ENCODE measurements at regions not wholly inside any gene's neighbourhood (a gene's known extent, or its start where the extent isn't known, plus 50 kb on each side); places are given as distances from the start of the nearest gene placed in this dataset.

GRCh38 chr2:172231508-172231907 is 128.8 kb upstream of the DLX2 start:
- no peak for TF ChIP-seq EZH2phosphoT487 (IDR thresholded peaks at IDR 0.05; ENCODE audit: borderline replicate concordance, low read depth, low read length)
- TF ChIP-seq CTCF (conservative IDR thresholded peaks at IDR 0.05; ENCODE audit: low read length), result no peak
- no peak for DNase-seq (ENCODE audit: low spot score)
- no peaks in the 10 kb centered on the region for H4K20me1 ChIP-seq (ENCODE audit: insufficient read depth, low read length)
- CTCF ChIA-PET (ENCODE audit: unreplicated experiment), result no interaction called here
- H3K79me2 ChIP-seq (ENCODE audit: insufficient read depth, low read depth, low read length), result no peaks in the 10 kb centered on the region
- no peaks in the 10 kb centered on the region for H3K9me2 ChIP-seq (ENCODE audit: insufficient read depth, low read length)
- H3K9me3 ChIP-seq (ENCODE audit: low read length), result no peaks in the 10 kb centered on the region
- intact Hi-C loops (cut with micrococcal nuclease; ENCODE audit: unreplicated experiment), result no loop called here
- no peak overlapping the region for H3K4me2 ChIP-seq (ENCODE audit: low read length)
- H3K36me3 ChIP-seq (ENCODE audit: insufficient read depth, low read length), result no peaks in the 10 kb centered on the region
- H3K27ac ChIP-seq (ENCODE audit: low read depth, low read length, poor library complexity, severe bottlenecking), result no peak overlapping the region
- no peaks in the 10 kb centered on the region for H3K4me1 ChIP-seq (ENCODE audit: insufficient read depth, low read length, poor library complexity, severe bottlenecking)
- H2AFZ ChIP-seq (ENCODE audit: low read length), result no peak overlapping the region
- BruUV-seq (replicated peaks), result no TSS peak
- H3K4me3 ChIP-seq (ENCODE audit: low read depth, low read length, poor library complexity, severe bottlenecking), result no peak overlapping the region
- POLR2A ChIA-PET, result interaction anchor here (0.6 to 1.6 kb wide), 3 partner anchors 11 to 652 kb away, joined by 3 read pairs; no protein-coding TSS in a partner anchor

DNA sequence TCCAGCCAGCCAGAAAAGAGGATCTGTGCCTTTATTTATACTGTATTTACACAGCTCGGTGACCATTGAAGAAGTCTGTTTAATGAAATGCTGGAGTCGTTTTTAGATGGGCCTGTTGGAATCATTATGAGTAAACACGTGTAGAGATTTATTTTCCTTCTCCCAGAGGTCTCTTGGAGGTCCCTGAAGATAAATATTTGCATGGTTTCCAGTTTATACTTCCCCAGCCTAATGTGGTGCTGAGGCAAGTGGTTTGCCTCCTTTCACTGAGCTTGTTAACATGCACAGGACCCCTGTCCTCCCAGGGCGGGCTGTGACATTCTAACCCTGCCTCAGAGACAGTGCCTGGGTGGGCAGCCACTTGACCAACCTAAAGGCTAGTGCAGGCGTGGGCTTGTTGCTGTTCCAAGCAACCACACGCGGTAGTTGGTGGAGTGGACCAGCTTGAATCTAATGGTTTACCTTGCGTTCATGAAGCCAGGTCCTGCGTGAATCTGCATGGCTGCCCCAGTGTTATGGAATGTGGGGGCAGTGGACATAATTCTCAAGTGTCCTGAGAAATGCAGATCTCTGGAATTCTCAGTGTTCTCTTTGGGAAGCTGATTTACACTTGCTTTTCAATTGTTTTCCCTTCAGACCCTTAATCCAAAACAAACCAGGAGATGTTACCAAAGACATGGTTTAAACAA is 130.2 kb upstream of the DLX2 start:
- H3K36me3 ChIP-seq (ENCODE audit: insufficient read depth, low read length), result no peaks in the 10 kb centered on the region
- no peaks in the 10 kb centered on the region for H3K79me2 ChIP-seq (ENCODE audit: insufficient read depth, low read depth, low read length)
- H3K4me1 ChIP-seq (ENCODE audit: insufficient read depth, low read length, poor library complexity, severe bottlenecking), result no peaks in the 10 kb centered on the region
- no peak overlapping the region for H3K4me2 ChIP-seq (ENCODE audit: low read length)
- no peaks in the 10 kb centered on the region for H4K20me1 ChIP-seq (ENCODE audit: insufficient read depth, low read length)
- CTCF ChIA-PET (ENCODE audit: unreplicated experiment), result no interaction called here
- H3K27ac ChIP-seq (ENCODE audit: low read depth, low read length, poor library complexity, severe bottlenecking), result no peak overlapping the region
- no peak overlapping the region for H2AFZ ChIP-seq (ENCODE audit: low read length)
- H3K9me3 ChIP-seq (ENCODE audit: low read length), result no peaks in the 10 kb centered on the region
- no TSS peak for BruUV-seq (replicated peaks)
- no peaks in the 10 kb centered on the region for H3K9me2 ChIP-seq (ENCODE audit: insufficient read depth, low read length)
- DNase-seq (ENCODE audit: low spot score), result no peak
- TF ChIP-seq EZH2phosphoT487 (IDR thresholded peaks at IDR 0.05; ENCODE audit: borderline replicate concordance, low read depth, low read length) (no peak), CTCF (conservative IDR thresholded peaks at IDR 0.05; ENCODE audit: low read length) (no peak)
- POLR2A ChIA-PET, result no interaction called here
- no peak overlapping the region for H3K4me3 ChIP-seq (ENCODE audit: low read depth, low read length, poor library complexity, severe bottlenecking)
- intact Hi-C loops (cut with micrococcal nuclease; ENCODE audit: unreplicated experiment), result no loop called here

- DNase-seq (ENCODE audit: low spot score), result no peak
- no peaks in the 10 kb centered on the region for H3K9me3 ChIP-seq (ENCODE audit: low read length)
- POLR2A ChIA-PET, result no interaction called here
- no peak overlapping the region for H3K27ac ChIP-seq (ENCODE audit: low read depth, low read length, poor library complexity, severe bottlenecking)
- CTCF ChIA-PET (ENCODE audit: unreplicated experiment), result no interaction called here
- H3K4me2 ChIP-seq (ENCODE audit: low read length), result no peak overlapping the region
- no peaks in the 10 kb centered on the region for H3K36me3 ChIP-seq (ENCODE audit: insufficient read depth, low read length)
- TF ChIP-seq EZH2phosphoT487 (IDR thresholded peaks at IDR 0.05; ENCODE audit: borderline replicate concordance, low read depth, low read length) (no peak), CTCF (conservative IDR thresholded peaks at IDR 0.05; ENCODE audit: low read length) (no peak)
- no peak overlapping the region for H3K4me3 ChIP-seq (ENCODE audit: low read depth, low read length, poor library complexity, severe bottlenecking)
- BruUV-seq (replicated peaks), result no TSS peak
- intact Hi-C loops (cut with micrococcal nuclease; ENCODE audit: unreplicated experiment), result no loop called here
- H3K4me1 ChIP-seq (ENCODE audit: insufficient read depth, low read length, poor library complexity, severe bottlenecking), result no peaks in the 10 kb centered on the region
- no peaks in the 10 kb centered on the region for H3K9me2 ChIP-seq (ENCODE audit: insufficient read depth, low read length)
- no peaks in the 10 kb centered on the region for H3K79me2 ChIP-seq (ENCODE audit: insufficient read depth, low read depth, low read length)
- no peak overlapping the region for H2AFZ ChIP-seq (ENCODE audit: low read length)
- no peaks in the 10 kb centered on the region for H4K20me1 ChIP-seq (ENCODE audit: insufficient read depth, low read length)
These were observed 131.5 kb upstream of the DLX2 start for GRCh38 chr2:172233987-172234715.
